HG03558 (cell line): ENCODE measurements at regions not wholly inside any gene's neighbourhood (a gene's known extent, or its start where the extent isn't known, plus 50 kb on each side); places are given as distances from the start of the nearest gene placed in this dataset.
"Not testable (repeated sequence)": the region's sequence is repeated elsewhere in the genome, so short reads cannot be mapped to it uniquely, and the experiment has no call there.

ENCODE experiments used
- ATAC-seq: cut with Tn5 transposase; IDR thresholded peaks from one replicate; pipeline ENCODE4 v1.9.1; 2021; ENCODE audit warnings: moderate number of reproducible peaks; ENCODE audit not compliant: unreplicated experiment; ENCODE audit errors: extremely low read depth

DNA sequence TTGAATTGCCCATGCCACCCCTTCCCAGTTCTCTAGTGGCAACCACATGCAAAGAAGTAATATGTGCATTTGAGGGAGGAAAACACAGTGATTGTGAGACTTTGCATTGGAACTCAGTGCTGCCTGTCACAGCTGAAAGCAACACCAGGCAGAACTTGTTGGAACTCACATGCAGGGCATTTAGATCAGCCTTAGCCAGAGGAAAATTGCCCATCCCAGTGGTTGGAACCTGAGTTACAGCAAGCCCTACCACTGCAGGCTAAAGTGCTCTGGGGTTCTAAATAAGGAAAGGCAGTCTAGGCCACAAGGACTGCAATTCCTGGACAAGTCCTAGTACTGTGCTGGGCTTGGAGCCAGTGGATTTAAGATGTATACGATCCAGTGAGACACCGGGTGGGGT is 245.3 kb upstream of the UFL1 start:
- ATAC-seq, result no peak

DNA sequence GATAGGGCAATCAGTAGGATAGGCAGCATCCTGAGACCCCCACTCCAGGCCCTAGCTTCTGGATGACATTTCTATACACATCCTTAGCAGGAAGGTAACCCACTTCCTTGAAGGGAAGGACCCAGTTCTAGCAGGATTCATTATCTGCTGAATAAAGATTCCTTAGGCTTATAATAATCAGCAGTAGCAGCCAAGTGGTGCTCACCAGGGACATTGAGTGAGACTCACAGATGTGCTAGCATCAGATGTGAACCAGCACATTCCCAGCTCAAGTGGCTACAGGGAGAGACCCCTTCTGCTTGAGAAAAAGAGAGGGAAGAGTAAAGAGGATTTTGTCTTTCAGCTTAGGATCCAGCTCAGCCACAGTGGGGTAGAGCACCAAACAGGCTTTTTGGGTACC is 244.8 kb upstream of the UFL1 start:
- no peak for ATAC-seq

DNA sequence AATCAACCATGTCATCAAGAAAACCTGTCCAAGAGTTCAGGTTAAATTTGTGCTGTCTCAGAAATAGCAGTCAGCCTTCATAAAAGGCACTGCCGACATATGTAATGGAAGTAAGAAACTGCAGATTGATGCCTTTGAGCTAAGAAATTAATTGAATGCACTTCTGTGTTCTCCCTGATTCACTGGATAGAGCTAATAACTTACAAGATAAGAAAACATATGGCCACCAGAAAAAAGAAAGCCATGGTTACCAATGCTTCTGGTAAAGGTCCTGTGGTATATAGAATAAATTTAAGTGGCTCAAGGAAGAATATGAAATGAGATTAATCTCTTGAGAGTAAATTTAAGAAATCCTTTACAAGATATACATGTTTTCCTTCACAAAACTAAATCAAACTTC is 242.5 kb upstream of the UFL1 start:
- no peak for ATAC-seq

DNA sequence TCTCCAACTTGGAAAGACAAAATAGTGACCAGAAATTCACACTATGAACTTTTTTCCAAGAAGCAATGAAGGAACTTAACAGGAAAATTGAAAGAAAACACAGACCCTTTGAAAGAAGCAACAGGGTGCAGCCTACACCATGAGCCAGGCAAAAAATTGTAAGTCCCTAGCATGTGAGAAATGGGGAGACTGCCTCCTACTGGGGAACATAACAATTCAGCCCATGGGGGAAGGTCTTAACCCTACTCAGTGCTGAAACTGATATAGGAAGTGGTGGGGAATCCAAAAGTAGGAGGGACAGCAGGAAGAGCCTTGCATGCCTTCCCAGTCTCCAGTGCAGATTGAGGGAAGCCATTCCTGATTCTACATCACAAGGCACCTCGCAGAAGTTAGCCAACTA is 235.1 kb upstream of the UFL1 start:
- no peak for ATAC-seq

DNA sequence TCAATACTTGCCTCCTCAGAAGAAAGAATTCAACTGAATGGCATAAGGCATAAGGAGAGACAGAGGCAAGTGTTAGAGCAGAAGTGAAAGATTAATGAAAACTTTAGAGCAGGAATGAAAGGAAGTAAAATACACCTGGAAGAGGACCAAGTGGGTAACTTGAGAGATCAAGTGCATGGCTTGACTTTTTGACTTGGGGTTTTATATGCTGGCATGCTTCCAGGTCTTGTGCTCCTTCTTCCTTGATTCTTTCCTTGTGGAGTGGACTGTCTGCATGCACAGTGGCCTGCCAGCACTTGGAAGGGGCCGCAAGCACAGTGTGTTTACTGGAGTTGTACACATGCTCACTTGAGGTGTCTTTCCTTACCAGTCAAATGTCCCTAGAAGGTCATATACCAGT is 222.1 kb upstream of the UFL1 start:
- no peak for ATAC-seq

DNA sequence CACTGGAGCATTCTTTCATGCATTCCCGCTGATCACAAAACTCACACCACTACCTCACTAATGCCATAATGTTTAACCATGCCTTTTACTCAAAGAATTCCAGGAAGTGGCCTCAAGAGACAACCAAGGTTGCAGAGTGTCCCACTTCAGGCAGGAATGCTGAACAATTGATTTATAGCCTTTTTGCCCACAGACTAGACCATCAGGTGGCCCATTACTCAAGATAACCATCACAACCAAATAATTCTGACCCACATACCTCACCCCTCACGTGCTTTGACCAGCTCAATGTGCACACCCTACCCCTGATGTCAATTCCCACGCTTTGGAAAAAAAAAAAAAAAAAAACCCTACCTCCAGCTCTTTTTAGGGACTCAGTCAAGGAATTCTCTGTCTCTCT is 220.6 kb upstream of the UFL1 start:
- ATAC-seq, result no peak

DNA sequence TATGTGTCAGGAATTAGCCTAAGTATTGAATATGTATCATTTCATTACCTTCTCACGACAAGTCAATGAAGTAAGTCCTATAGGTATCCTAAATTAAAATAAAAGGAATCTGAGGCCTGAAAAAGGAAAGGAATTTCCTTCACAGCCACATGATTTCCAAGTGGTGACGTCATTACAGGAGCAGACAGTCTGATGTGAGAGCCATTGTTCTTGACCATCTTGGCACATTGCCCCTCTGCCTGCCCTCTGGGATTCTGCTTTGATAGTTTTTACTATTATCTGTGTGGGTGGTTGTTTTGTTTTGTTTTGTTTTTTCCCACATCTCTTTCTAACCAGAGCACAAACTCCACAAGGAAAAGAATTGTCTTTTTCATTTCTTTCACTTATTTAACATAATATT is 219.8 kb upstream of the UFL1 start:
- no peak for ATAC-seq

DNA sequence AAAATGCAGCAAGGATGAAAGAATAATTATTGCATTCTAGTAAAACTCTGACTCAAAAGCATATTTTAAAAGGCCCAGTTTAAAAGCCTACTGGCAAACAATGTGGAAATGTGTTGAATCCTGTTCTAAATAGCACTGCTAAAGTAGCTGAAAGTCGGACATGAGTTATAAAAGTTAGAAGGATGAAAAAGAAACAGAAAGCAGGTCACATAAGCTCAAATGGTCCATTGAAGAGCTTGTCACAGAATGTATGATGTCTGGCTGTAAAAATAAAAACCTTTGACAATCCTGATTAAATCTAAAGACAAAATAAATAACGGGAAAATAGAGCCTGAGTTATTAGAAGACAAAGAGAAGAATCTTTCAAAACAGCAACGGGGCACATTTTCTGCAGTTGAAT is 218.6 kb upstream of the UFL1 start:
- no peak for ATAC-seq

DNA sequence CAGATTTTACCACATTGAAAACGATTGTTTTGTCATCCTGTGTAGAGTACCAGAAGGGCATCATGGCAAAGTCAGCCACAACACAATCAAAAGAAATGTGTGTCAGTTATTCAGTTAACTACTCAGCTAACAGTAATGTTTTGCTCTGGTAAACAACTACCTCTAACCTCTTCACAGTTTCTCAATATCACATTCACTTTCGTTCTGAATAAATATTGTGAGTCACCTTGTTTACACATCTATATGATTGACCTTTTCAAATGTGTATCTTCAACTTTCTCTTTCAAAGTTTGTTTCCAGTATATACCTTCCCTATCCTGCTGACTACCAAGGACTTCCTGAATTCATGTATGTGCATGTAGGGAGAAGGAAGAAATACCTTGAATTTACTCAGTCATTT is 216.6 kb upstream of the UFL1 start:
- peak; percentile 98 for ATAC-seq

DNA sequence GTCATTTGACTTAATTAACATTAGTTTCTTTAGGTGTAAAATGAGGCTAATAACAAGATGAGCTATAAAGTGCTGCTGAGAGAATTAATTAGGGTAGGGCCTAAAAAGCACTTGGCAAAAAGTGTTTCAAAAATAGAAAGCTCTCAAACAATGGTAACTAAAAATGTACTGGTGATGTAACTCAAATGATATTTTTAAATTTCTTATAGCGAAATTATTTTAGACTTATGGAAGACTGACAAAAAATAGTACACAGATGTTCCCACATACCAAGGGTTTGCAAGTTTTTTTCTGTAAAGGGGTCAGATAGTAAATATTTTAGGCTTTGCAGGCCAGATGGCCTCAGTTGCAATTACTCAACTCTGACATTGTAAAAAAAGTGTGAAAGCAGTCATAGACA is 190.7 kb upstream of the UFL1 start:
- ATAC-seq, result no peak

DNA sequence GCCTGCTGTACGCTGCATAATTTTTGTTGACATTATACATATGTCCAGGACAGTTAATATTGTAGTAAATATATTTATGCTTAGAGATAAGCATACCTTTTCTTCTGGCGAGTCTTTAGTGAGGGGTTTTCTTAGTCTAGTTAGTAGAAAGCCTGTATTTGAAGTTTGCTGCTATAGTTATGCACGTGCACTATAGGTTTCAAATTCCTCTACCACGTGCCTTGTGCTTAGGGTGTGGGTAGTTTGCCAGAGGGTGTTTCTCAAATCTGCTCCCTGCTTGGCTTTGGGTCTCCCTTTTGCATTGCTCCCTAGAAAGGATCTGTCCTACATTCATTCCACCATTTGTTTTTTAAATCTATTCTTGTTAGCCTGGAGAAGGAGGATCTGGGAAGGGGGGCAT is 181.4 kb upstream of the UFL1 start:
- ATAC-seq, result no peak

DNA sequence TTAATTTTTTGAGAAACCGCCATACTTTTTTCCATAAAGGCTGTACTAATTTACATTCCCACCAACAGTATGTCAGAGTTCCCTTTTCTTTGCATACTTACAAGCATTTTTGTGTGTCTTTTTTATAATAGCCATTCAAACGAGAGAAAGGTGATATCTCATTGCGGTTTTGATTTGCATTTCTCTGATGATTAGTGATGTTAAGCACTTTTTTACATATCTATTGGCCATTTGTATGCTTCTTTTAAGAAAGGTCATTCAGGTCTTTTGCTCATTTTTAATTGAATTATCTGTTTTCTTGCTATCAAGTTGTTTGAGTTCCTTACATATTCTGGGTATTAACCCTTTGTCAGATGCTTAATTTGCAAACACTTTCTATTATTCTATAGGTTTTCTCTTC is 176.1 kb upstream of the UFL1 start:
- no peak for ATAC-seq

DNA sequence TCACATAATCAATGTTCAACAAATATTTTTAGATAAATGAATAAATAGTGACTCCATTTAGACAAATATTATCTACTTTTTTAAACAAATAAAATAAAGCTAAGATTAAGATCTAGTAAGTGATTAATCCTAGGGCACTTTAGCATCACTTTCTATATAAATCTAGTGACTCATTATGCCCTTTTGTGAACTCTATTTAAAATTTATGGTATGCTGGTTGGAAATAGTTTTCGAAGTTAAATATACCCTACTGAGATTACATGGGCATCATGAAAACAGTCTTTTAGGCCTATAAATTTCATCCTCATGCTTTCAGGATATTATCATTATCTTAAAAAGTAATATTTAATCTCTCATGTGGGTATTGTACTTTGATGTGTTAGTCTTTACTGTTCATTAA is 140.4 kb upstream of the UFL1 start:
- no peak for ATAC-seq

DNA sequence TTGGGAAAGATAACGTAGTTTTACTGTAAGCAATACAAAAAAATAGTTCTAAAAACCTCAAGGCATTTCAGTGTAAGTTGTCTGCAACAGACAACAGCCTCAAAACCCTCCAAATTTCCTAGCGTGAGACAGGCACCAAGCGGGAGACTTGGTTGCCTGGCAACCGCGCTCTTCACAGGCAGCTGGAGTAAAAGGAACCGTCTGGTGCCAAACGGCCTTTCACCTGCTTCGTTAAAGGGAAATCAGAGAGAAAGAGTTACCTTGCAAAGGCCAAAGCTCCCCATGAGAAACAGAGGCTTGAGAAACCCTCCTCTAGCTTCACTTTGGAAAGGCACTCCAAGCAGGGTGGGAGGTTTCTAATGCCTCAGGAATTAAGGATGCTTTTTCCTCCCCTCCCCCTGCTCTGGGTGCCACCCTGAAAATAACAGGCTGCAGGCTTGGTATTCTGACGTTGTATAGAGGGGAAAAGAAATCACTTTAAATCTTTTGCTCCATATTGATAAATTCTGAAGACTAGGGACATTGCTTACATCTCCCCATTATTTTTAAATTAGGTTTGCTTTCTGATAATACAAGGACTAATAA is 129.7 kb upstream of the UFL1 start:
- ATAC-seq, result no peak

DNA sequence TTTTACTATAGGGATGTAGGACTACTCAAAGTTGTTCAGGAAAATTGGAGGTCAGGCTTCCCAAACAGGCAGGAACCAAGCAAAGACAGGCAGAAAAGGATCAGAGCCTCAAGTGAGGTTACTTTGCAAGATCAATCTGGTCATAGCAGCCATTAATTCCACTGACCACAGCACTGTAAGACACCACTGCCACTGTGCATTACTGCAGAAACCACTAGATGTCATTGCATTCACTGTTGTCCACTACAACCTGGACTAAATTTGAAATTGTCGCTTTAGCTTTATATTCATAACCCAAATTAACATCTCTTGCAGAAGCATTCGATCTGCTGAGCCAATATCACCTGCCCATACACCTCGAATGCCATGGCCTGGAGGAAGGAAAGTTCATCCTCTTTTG is 126.9 kb upstream of the UFL1 start:
- no peak for ATAC-seq

DNA sequence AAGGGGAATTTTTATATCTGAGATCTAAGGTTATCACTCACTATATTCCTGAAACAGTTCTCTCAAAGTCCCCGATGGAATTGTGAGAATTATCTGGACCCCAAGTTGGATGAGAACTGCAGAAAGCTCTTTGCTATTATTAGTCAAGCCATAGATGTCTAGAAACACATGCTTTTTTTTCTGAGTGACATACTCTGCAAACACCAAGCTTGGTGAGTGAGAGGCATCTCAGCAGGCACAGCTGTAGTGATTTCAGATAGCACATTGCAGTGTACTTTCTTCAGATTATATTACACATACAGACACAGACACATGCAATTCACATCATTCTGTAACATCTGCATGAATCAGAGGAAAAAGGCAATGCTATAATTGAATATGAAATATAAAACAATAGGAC is 111.1 kb upstream of the UFL1 start:
- no peak for ATAC-seq

DNA sequence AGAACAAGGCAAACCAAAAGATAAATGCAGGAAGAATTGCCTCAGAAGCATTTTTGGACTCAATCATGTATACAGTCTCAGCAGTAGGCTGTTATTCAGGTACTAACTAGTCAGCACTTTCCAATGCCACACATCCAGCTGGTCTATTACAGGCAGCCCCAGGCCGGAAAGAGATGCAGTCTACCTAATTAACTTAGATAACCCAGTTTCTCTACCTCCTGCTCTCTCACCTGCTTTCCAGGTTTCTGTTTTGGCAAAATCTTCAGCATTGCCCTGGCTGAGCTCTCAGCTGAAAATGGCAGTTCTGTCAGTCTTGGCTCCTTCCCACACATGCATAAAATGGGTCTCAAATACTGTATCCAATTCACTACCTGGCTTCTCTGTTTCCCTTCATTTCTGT is 101.3 kb upstream of the UFL1 start:
- ATAC-seq, result no peak

DNA sequence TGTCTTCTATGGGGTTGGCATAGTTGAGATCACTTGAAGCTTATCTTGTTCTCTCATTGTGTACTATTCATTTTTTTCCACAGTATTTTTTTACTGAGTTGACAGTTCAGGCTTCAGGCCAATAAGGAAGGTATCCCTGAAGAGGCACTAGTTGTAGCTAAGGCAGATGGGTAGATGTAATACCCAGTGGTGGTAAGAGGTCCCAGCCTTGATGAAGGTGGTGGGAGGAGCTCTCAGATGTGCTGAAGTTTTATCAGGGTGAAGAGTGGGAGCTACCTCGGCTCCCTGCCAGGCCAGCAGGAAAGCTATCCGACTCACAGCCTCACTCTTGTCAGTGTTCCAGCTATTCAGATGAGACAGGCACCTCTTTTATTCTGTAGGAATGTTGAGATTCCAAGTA is 87.7 kb upstream of the UFL1 start:
- no peak for ATAC-seq

DNA sequence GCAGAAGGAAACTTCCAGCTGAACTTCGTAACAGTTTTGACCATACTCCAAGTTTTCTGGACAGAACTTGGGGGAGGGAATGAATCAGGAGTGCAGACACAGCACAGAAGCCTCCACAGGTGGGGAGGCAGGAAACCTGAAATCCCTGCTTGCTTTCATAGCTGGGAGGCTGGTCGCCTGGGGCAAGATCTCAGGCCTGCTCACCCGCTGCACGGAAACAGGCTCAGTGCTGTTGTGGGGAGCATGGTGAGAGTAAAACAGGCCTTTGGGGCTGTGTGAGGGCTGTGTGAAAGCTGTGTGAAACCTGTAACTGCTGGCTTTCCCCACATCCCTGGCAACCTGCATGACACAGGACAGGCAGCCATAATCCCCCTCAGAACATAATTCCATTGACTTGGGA is 85.2 kb upstream of the UFL1 start:
- ATAC-seq, result no peak

DNA sequence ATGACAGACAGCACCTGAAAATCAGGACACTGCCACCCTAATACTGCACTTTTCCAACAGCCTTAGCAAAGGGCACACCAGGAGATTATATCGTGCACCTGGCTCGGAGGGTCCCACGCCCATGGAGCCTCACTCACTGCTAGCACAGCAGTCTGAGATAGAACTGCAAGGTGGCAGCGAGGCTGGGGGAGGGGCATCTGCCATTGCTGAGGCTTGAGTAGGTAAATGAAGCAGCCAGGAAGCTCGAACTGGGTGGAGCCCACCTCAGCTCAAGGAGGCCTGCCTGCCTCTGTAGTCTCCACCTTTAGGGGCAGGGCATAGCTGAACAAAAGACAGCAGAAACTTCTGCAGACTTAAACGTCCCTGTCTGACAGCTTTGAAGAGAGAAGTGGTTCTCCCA is 84.4 kb upstream of the UFL1 start:
- not testable (repeated sequence) for ATAC-seq

DNA sequence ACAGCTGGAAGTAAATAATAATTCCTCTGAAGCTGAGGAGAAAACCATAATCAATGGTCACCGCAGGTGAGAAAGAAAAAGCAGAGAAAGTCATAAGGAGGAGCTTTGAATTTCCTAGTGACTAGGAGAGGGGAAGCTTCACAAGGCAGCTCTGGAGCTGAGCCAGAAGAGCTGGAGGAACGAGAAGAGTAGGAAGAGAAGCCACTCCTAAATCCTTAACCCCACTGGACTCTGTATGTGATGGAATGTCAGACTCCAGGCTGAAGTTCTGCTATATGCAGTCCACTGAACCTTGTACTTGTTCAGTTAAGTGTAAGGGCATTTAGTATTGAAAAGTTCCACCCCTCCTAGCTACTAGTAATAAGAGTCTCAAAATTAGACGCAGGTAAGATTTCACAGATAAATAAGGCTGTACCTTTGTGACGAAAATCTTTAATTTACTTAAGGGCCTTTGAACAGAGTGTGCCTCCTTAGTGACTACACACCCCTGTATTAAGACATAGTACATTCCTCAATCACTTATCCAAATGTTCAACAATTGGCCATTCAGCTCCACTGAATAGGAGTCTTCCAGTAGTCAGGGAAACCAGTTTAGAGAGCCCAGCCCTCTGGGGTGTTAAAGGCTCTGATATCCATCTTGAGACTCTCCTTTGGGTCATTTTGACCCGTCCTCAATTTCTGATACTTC is 71.4 kb upstream of the UFL1 start:
- ATAC-seq, result no peak

DNA sequence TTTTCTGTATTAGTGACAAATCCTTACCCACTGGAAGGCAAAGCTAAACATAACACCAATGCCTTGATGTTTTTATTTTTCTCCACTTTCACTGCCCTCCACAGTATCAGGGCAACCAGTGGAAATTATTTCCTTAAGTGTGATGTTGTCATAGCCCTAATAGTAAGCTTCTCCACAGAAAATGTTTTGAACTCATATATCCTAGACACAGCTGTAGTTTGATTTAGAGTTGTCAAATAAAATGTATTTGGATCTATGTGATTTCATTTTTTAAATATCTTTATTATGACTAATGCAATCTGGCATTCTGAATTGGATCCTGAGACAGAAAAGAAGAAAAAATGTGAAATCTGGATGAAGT is 70.9 kb upstream of the UFL1 start:
- no peak for ATAC-seq

DNA sequence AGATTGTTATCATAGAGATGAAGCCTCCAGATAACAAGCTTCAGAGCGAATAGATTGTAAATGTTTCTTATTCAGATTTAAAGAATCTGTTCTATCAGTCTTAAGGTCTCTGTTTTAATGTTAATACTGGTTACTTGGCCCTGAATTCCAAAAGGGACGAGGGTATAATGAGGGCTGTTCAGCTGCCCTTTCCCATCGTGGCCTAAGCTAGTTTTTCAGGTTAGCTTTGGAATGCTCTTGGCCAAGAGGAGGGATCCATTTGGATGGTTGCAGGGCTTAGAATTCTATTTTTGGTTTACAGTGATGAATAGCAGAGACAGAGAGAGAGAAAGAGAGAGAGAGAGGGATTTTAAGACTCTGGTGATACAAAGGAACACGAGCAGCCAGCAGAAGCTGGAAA is 62.8 kb upstream of the UFL1 start:
- no peak for ATAC-seq
